Osteoblast (primary cell): ENCODE measurements at regions not wholly inside any gene's neighbourhood (a gene's known extent, or its start where the extent isn't known, plus 50 kb on each side); places are given as distances from the start of the nearest gene placed in this dataset.

Experiments used
- DNase-seq: peaks from one replicate; pipeline ENCODE4 v3.0.0; 2011; ENCODE audit warnings: low spot score, mixed read lengths; ENCODE audit not compliant: insufficient read length; ENCODE audit errors: missing footprints
- H2AFZ ChIP-seq: 2 replicates; pipeline ENCODE4 v1.6.0; 2011; ENCODE audit warnings: mild to moderate bottlenecking, low read length
- H3K27ac ChIP-seq: 2 replicates; pipeline ENCODE4 v1.5.1; 2011; ENCODE audit warnings: mild to moderate bottlenecking, low read depth, low read length, moderate library complexity
- H3K27me3 ChIP-seq: 2 replicates; pipeline ENCODE4 v1.6.0; 2012; ENCODE audit warnings: mild to moderate bottlenecking, control low read depth, inconsistent platforms, low read length, moderate library complexity; ENCODE audit not compliant: insufficient read depth
- H3K36me3 ChIP-seq: 2 replicates; pipeline ENCODE4 v1.5.1; 2011; ENCODE audit warnings: mild to moderate bottlenecking, low read length, control low read depth, moderate library complexity; ENCODE audit not compliant: insufficient read depth
- H3K4me1 ChIP-seq: 2 replicates; pipeline ENCODE4 v1.5.1; 2011; ENCODE audit warnings: mild to moderate bottlenecking, low read length, control low read depth, moderate library complexity; ENCODE audit not compliant: insufficient read depth
- H3K4me2 ChIP-seq: 2 replicates; pipeline ENCODE4 v1.6.0; 2011; ENCODE audit warnings: mild to moderate bottlenecking, low read length; ENCODE audit not compliant: insufficient read depth
- H3K4me3 ChIP-seq: fragments of 200-600 bp; sonication (generic); 3 replicates; pipeline ENCODE4 v1.5.1; 2012; ENCODE audit warnings: mild to moderate bottlenecking, low read length, inconsistent platforms; ENCODE audit not compliant: insufficient read depth
- H3K79me2 ChIP-seq: 2 replicates; pipeline ENCODE4 v1.6.0; 2012; ENCODE audit warnings: mild to moderate bottlenecking, low read length, control low read depth, inconsistent platforms; ENCODE audit not compliant: insufficient read depth
- H3K9me3 ChIP-seq: 2 replicates; pipeline ENCODE4 v1.5.1; 2011; ENCODE audit warnings: low read depth, low read length, control low read depth
- H4K20me1 ChIP-seq: 2 replicates; pipeline ENCODE4 v1.6.0; 2012; ENCODE audit warnings: mild to moderate bottlenecking, low read length, control low read depth; ENCODE audit not compliant: insufficient read depth
- TF ChIP-seq, protein P1 (sequence below): IDR thresholded peaks from 2 replicates; pipeline ENCODE4 v1.5.1; 2011; ENCODE audit warnings: mild to moderate bottlenecking, low read depth, low read length, moderate library complexity; ENCODE audit errors: extremely low read depth

DNA sequence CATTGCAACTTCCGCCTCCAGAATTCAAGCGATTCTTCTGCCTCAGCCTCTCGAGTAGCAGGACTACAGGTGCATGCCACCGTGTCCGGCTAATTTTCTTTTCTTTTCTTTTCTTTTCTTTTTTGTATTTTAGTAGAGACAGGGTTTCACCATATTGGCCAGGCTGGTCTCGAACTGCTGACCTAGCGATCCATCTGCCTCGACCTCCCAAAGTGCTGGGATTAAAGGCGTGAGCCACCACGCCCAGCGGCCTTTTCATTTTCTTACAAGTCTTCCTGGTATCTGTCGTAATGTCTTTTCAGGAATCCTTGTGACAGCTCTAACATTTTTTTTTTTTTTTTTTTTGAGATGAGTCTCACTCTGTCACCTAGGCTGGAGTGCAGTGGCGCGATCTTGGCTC, 66.4 kb upstream of the EDAR start:
- Histone ChIP-seq H3K9me3 (no peaks in the 10 kb centered on the region), H3K27me3 (peaks cover 48% of the 10 kb centered on the region), H3K27ac (no peak overlapping the region), H3K4me2 (no peak overlapping the region), H3K4me1 (no peaks in the 10 kb centered on the region), H2AFZ (no peak overlapping the region), H4K20me1 (no peaks in the 10 kb centered on the region), H3K79me2 (no peaks in the 10 kb centered on the region), H3K4me3 (no peak overlapping the region), H3K36me3 (no peaks in the 10 kb centered on the region)
- TF ChIP-seq, protein P1, sequence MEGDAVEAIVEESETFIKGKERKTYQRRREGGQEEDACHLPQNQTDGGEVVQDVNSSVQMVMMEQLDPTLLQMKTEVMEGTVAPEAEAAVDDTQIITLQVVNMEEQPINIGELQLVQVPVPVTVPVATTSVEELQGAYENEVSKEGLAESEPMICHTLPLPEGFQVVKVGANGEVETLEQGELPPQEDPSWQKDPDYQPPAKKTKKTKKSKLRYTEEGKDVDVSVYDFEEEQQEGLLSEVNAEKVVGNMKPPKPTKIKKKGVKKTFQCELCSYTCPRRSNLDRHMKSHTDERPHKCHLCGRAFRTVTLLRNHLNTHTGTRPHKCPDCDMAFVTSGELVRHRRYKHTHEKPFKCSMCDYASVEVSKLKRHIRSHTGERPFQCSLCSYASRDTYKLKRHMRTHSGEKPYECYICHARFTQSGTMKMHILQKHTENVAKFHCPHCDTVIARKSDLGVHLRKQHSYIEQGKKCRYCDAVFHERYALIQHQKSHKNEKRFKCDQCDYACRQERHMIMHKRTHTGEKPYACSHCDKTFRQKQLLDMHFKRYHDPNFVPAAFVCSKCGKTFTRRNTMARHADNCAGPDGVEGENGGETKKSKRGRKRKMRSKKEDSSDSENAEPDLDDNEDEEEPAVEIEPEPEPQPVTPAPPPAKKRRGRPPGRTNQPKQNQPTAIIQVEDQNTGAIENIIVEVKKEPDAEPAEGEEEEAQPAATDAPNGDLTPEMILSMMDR: no peak
- no peak for DNase-seq

DNA sequence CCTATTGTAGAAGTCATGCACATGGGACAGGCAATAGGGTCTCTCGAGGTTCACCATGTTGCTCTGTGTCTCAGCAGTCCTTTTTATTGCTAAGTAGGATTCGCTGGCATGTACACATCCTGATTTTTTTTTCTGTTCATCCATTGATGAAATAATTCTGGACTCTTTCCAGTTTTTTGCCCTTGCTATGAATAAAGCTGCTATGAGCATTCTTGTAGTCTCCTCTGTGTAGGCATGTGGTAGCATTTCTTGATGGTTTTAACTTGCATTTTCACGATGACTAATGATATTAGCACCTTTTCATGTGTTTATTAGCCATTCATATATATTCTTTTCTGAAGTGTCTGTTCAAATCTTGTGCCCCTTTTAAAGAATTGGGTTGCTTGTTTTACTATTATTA, 65.8 kb upstream of the EDAR start:
- no peak overlapping the region for H3K4me3 ChIP-seq
- no peaks in the 10 kb centered on the region for H3K79me2 ChIP-seq
- no peaks in the 10 kb centered on the region for H4K20me1 ChIP-seq
- H3K9me3 ChIP-seq: no peaks in the 10 kb centered on the region
- no peak overlapping the region for H3K4me2 ChIP-seq
- no peak for DNase-seq
- H2AFZ ChIP-seq: no peak overlapping the region
- TF ChIP-seq, protein P1: no peak
- H3K27ac ChIP-seq: no peak overlapping the region
- H3K4me1 ChIP-seq: no peaks in the 10 kb centered on the region
- H3K36me3 ChIP-seq: no peaks in the 10 kb centered on the region
- peaks cover 49% of the 10 kb centered on the region for H3K27me3 ChIP-seq

DNA sequence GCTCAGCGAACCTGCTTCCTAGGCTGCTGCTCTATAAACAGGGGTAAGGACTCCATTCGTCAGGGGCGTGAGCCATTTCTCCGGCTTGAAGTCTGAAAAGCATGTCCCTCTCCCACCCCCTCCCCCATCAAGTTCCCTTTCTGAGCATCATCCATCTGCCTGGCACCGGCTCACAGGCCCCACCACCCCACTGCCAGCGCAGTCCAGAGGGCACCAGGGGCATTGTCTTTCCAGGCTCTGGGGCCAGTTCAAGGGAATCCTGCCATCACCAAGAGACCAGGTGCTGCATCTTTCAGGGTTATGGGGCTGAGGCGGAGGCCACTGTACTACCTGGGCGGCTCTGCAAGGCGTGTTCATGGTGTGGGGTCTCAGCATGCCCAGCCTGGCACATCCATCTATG, 64.7 kb upstream of the EDAR start:
- TF ChIP-seq, protein P1: no peak
- H3K27me3 ChIP-seq: peaks cover 52% of the 10 kb centered on the region
- H3K79me2 ChIP-seq: no peaks in the 10 kb centered on the region
- no peaks in the 10 kb centered on the region for H3K36me3 ChIP-seq
- H2AFZ ChIP-seq: no peak overlapping the region
- DNase-seq: no peak
- no peaks in the 10 kb centered on the region for H3K9me3 ChIP-seq
- no peaks in the 10 kb centered on the region for H3K4me1 ChIP-seq
- H3K4me3 ChIP-seq: no peak overlapping the region
- H4K20me1 ChIP-seq: no peaks in the 10 kb centered on the region
- no peak overlapping the region for H3K4me2 ChIP-seq
- H3K27ac ChIP-seq: no peak overlapping the region

DNA sequence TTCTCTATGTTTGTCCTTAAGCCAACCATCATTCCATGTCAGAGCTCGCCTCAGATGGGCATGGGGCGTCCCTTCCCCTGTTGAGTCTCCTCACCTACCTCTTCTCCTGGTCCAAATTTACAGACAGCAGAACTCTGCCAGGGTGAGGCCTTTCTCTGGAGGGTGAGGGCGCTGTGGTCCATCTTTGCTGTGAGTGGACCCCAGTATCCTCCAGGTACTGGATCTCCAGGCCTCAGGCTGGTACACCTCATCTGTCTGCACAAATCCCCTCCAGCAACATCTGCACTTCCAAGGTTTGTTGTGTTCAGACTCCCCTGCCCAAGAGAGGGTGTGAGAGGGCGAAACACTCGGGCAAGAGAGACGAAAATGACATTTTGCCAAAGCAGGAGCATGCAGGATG, 63.9 kb upstream of the EDAR start:
- Histone ChIP-seq H3K9me3 (no peaks in the 10 kb centered on the region), H3K27me3 (peaks cover 46% of the 10 kb centered on the region)

More for the DNA sequence above, 63.9 kb upstream of the EDAR start:
- Histone ChIP-seq H3K4me2 (no peak overlapping the region), H2AFZ (no peak overlapping the region), H3K27ac (no peak overlapping the region), H3K4me3 (no peak overlapping the region), H3K4me1 (no peaks in the 10 kb centered on the region), H4K20me1 (no peaks in the 10 kb centered on the region), H3K36me3 (no peaks in the 10 kb centered on the region), H3K79me2 (no peaks in the 10 kb centered on the region)
- DNase-seq: no peak
- TF ChIP-seq, protein P1: no peak
